GM19452 (cell line): ENCODE measurements at regions not wholly inside any gene's neighbourhood (a gene's known extent, or its start where the extent isn't known, plus 50 kb on each side); places are given as distances from the start of the nearest gene placed in this dataset.

Source experiments
- ATAC-seq: cut with Tn5 transposase; IDR thresholded peaks from one replicate; pipeline ENCODE4 v1.9.1; 2021; ENCODE audit not compliant: unreplicated experiment

DNA sequence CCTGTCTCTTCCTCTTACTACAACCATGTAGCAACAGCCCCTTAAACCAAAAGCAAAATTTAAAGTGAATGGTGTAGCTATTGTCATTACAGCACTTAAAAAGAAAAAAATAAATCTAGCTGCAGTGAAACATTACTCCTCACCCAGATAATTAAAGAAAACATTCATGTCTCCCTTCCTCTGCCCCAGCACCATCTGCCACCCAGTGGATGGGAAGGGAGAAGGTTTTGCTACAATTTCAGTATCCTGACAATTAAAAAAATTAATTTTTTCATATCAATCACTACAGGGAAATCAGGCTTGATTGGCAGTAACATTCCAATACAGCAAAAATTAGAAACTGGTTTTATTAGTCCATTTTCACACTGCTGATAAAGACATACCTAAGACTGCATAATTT is 147.4 kb upstream of the PUM3 start:
- ATAC-seq = no peak

DNA sequence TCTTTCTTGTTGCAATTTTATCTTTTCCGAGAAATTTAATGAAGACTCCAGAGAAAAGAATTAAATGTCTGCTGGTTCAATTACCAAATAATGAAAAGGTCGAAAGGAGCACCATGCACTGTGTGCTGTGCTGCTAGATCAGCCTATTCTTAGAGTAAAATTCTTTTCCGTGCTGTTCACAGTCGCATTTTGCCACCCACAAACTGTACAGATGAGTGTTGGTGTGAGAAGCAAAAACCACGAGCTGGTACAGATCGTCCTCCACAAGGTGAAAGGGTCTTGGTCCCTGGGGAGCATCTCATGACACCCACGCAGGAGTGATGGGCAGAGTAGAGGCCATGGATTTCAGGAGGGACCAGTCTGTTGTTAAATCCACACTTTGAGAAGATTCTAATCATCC is 143.8 kb upstream of the PUM3 start:
- ATAC-seq = no peak

DNA sequence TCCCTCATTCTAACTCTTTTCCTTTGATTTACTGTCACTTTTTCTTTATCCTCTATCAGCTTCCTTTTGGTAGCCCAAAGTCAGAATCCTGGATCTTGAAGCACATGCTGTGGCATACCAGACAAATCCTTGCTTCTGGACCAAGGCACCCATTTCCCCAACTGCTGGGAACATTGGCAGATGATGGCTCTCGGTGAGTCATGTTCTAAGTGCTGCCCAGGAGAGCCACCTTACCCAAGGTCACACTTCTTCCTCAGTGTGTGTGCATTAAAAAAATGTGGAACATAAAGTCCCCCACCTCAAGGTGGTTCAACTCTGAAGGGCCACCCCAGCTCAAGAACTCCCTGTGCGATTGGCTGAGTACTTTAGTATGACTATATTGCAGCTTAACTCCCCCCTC is 141.4 kb upstream of the PUM3 start:
- no peak for ATAC-seq

DNA sequence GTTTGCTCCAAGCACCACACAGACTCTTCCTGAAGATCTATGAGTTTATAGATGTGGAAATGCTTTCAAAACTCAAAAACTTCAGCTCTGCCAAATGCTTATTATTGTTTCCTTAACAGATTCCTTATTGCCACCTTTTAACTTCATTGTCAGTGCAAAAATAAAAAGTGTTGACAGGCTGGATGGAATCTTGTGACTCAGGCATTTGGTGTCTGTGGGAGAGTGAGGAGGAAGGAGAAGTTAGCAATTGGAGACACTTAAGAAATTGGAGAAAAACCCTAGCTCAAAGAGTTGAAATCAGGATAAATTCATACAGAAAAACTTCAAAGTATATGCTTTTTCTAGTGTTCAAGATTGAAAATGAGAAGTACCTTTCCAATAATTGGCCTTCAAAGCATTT is 140.6 kb upstream of the PUM3 start:
- ATAC-seq = no peak

DNA sequence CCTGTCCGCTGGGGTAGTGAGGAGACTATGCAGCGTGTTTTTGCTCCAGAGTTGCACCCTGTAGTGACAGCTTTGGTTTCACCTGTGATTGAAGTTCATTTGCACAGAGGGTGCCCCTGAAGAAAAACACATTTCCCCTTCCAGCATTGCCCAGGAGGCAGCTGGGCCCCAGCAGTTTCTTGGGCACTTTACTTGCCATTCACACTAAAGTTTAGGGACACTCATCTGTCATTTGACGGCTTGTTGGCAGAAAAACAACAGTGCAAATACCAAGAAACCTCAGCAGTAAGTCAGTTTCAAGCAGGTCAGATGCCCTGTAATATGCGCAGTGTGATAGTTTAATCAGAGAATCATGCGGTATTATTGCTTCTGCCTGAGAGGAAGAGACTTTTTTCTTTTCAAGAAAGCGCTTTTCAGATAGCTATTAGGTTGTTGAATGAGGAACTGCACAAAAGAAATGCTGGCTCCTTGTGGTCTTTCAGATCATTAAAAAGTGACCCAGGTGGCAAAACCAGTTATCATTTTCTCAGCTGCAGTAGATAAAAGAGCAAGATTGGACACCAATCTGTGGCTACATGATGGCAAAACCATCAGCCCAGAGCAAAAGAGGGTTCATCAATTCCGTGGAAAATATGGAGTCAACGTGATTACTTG is 136.2 kb upstream of the PUM3 start:
- no peak for ATAC-seq

DNA sequence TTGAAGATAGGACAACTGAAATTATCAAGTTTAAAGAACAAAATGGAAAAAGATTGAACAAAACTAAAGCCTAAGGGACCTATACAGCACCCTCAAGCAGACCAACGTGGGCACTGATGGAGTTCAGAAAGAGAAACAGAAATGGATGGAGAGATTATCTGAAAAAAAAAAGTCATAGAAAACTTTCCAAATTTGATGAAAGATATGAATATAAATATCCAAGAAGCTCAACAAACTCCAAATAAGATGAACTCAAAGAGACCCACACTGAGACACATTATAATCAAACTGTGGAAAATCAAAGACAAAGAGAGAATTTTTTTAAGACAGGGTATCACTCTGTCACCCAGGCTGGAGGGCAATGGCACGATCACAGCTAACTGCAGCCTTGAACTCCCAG is 128.6 kb upstream of the PUM3 start:
- ATAC-seq = no peak

DNA sequence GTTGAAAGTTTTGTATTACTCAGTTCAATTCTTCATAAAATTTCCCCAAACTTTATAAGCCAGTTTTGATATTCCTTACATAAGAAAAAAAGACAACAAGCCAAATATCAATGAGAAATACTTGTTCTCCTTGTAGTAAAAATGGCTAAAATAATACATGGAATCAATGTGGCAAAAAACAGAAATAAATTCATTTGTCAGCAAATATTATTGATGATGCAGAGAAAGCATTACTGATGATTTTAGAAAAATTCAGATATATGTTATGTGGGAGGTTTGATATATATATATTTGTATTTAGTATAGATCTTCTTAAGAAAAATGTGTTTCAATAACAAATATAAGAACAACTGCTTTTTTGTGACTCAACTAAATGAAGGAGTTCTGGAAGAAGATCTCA is 127.0 kb upstream of the PUM3 start:
- ATAC-seq = no peak

DNA sequence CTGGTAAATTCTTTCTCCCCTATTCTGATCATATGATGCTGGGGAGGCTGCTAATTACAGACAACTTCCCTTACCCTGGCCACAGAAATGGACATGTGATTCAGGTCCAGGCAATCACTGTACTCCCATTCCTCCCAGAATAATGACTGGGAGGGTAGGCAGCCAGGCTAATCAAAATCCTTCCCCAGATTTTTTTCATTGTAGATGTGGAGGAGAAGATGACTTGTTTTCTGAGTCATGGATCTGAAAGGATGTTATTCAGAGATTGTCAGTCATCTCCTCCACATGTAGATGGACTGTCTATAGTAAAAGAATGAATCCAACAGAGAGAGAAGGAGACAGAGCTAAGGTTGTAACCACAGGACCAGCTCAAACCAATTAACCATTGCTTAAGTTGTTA is 123.9 kb upstream of the PUM3 start:
- no peak for ATAC-seq

DNA sequence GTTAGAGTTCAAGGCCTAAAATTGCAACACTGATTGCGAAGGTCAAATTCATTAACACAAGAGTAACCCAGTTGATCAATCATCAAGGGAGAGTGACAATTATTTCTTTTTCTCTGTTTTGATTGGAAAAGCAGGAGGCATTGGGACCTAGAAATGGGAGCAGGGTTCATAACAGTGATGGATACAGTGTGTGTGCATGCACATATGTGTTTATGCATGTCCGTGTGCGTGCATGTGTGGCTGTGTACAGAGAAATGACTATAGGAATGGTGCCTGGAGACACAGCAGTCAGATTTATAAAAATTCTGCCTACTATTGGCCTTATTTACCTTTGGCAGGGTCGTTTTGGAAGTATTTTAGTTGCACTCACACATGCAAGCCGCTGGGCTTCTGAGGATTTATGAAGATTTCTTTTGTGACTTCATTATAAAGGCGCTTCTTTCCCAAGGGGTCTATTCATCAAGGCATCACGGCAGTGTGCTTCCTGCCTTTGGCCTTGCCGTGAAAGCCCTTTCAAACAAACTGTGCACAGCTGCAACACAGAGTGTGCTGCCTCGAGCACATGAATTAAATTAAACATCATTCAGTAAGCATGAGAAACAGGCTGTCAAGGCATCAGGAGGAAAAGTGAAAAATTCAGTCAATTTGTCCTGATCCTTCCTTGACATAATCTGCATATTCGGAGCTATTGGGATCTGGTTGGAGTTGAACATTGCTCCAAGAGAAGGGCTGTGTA is 122.8 kb upstream of the PUM3 start:
- no peak for ATAC-seq

DNA sequence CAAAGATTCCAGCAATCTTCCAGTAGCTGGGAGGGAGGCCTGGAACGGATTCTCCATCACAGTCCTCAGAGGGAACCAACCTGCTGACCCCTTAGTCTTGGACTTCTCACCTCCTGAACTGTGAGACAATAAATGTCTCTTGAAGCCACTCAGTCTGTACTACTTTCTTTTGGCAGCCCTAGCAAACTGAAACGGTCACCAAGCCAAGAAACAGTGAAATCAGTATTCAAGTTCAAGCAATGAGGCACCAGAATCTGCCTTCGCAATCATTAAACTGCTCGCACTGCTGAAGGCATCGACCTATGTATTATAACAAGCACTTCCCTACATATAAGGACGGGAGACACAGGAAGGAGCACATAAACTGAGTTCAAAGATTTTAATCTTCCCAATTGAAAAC is 120.6 kb upstream of the PUM3 start:
- no peak for ATAC-seq

DNA sequence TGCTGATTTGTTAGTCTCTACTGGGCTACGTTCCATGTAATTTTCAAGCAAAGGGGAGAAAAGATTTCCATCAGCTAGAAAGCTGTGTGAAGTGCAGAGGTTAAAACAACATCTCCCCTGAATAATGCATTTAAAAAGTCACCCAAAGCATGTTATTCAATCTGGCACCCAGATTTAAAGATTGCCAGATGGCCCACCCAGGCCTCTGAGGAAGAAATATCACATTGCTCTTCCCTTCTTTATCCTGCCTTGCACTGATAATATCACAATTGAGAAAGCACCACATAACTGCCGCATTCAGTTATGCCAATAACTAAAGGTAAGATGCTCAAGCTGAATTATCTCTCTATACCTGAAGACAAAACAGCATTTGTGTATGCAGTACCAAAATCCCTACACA is 119.4 kb upstream of the PUM3 start:
- no peak for ATAC-seq

DNA sequence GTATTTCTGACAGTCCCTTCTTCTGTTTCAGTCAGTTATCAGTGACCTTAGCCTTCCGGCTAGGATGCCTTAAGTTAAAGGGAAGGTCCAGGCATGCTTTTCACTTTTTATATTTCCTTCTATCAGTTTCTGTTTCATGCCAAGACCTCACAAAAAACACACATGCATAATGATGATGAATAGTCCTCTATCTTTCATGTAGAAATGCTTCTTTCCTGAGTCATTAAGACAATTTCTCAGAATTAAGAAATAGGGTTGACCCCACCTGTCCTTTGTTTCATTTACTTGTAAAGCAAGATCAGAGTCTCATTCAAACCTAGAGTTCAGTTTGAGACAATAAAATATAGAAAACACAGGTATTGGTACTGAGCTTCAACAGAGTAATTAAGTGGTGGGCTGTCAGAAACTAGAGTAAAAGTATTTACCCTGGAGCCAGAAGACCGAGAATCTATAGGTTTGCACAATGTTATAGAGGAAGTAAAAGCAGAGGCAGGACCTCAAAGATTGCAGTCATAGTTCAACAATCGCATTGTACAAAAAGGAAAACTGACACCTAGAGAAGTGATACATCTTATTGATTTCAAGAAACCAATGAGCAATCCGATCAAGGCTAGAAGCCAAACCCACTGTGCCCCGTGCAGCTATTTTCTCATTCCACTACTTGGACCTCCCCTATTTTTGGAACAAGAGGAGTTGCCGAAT is 118.7 kb upstream of the PUM3 start:
- no peak for ATAC-seq

DNA sequence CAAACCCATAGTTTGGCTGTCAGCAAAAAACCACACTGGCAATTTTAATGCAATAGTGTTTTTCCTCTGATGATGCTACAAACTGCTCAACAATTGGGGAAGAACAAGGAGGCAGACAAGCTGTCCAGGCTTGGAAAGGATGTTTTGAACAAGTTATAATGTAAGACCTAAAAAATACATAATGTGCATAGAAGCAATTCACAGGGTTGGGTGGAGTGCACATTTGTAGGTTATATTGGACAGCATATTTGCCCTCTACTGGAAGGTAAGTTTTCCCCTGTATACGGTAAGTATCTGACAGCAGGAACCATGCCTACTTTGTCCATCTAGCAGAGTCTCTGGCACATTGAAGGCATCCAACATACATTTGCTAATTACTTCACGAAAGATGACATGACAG is 114.3 kb upstream of the PUM3 start:
- ATAC-seq = no peak

DNA sequence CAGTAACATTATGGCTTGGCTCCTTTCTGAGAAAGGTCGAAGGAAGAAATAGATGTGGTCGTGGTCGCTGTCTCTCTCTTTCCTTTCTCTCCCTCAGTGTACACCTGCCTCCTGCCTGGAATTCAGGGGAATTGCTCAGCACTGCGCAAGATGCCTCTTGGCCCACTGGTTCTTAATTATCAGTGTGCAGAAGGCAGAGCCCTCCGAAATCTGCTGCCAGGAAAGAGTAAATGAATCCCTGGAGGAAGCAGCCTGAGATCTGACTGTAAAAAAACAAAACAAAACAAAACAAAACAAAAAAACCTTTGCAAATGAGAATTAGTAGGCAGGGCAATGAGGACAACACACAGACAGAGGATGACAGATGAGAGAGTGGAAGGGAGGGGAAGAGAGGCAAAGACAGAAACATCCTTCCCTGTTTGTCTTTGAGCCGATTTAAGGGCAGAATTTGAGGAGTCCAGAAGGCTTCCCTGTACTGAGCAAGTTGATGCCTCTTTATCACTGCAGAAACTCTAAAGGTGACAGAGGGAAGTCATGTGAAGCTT is 113.8 kb upstream of the PUM3 start:
- no peak for ATAC-seq

DNA sequence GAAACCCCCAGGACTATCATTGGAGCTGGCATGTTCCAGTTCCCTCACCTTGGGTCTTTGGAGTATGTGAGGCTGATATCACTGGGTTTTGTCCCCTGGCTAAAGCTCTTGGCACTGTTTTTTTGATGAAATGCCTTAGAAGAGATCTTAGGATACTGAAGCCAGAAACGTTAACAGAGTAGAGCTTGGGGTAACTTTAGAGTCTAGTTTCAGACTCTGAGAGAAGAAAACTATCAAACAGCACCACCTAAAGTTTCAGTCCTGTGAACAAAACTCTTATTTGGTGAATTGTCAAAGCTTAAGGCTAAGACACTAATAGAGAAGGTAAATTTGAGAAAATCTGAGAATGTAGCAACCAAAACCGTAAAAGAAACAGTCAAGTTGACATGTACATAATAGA is 111.7 kb upstream of the PUM3 start:
- no peak for ATAC-seq

DNA sequence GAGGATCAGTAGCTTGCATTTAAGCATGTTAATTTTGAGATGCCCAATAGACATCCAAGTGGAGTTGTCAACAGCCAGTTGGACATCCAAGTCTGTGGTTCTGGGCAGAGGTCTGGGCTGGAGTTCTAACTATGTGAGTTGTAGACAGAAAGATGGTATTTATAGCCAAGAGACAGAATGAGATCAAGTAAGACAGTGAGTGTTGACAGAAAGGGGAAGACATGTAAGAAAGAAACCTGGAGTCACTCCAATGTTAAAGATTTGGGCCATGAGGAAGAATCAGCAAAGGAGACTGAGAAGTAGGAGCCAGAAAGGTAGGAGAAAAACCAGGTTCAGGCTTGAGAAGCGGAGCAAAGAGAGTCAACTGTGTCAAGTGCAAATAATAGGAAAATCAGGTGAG is 95.5 kb upstream of the PUM3 start:
- ATAC-seq = no peak

DNA sequence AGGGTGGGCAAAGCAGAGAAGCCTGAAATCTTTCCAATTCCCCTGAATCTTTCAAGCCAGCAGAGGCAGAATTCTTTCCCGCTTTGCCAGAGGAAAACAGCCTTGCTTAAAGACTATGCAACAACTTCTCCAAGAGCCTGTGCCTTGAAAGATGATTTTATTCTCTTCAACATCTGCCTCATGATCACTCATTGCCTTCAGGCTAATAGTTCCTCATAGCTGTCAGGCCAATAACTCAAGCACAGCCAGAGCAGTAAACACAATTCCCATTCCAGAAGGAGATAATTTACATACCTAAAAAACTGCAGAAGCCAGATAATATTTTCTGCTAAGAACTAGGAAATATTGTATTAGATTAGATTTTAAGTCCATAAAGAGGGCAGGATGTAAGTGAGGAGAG is 92.3 kb upstream of the PUM3 start:
- no peak for ATAC-seq

DNA sequence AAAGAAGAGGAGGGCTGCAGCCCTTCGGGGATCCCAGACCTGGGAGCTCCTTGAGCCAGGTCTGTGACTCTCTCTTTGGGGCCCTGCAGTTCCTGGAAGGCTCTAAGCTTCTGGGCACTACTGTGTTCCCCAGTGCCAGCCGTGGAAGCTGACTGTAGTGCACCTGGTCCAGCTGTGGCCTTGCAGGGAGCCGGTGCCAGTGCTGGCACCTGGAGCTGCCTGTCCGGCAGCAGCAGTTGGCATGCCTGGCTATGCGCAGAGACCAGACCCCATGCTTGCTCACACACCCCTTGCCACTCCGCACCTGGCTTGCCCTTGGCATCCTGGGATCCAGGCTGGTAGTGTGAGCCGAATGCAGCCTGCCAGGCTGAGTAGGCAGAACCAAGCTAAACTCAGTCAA is 91.0 kb upstream of the PUM3 start:
- ATAC-seq = no peak

DNA sequence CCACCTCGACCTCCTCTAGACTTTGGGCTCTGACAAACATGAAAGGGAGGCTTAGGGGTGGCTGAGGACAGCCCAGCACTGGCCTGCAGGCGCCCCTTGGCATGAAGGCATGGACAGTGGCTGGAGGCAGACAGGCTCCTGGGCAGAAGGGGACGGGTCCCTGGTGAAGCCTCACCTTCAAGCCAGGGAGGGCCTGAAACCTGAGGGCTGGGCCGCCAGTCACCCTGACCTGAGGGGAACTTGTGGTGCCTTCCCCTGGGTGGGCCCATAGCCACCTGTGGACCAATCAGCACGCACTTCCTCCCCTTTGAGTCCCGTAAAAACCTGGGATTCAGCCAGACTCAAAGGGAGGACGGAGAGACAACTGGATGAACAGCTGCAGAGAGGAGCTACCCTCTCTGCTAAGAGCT is 90.4 kb upstream of the PUM3 start:
- ATAC-seq = no peak

DNA sequence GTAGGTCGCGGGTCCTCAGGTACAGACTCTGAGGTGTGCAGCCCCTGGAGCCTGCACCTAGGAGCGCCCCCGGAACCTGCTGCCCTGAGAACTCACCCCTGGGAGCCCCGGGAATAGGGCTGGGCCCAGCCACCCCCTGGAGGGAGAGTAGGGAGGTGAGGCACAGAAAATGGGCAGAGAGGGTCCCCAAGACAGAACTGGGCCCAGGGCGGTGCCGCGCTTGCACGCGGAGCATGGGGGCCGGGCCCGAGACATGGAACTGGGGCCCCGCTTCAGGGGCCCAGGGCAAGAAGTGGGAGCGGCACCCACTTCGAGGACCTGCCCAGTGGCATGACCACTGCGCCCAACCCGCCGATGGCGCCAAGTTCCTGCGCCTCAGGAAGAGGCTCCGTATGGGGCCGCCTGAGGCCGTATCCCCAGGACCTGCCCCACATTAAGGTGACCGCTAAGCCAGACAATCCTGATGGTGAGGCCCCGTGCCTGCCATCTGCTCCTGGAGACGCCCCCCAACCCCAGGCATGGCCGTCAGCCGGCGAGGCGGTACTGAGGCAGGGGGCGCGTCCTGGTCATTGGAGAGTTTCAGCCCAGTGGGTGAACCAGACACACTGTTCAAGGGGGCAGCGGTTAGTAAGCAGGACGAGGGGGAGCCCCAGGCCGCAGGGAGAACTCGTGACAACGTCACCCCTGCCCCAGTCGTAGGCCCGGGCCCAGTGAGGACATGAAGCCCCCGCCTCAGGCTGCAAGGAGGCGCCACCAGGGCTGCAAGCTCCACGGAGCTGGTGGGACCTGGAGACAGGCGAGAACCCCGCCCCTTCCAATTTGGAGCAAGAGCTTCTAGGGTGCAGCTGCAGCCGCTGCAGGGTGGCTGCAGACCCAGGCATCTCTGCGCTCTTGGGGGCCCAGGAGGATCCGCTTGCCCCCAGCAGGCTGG is 89.5 kb upstream of the PUM3 start:
- no peak for ATAC-seq

DNA sequence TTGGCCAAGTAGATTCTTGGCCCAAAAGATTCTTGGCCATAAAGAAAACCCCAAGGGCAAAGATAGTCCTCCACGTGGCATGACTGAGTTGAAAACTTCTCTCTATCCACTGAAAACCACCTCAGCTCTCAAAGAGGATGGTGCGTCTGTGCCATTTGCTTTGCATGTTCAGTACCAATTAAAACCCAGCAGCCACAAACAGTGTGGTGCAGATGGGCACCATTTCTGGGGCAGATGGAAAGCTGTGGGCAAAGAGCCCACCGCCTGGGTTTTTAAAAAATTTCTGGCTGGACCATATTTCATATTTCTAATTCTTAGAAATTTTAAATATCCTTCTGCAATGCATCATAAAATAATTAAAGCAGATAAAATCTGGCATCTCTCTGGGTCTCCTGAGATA is 84.5 kb upstream of the PUM3 start:
- ATAC-seq = no peak
